Vagina (tissue), 2 donors: ENCODE measurements at regions not wholly inside any gene's neighbourhood (a gene's known extent, or its start where the extent isn't known, plus 50 kb on each side); places are given as distances from the start of the nearest gene placed in this dataset.

Experiments
- DNase-seq, 2 donors: peaks; one replicate each; pipeline ENCODE4 v3.0.0-alpha.2; 2017; ENCODE audit errors: extremely low spot score in 2 of 2
- H3K27ac ChIP-seq: fragments of 200-600 bp; sonication (generic); one replicate; pipeline ENCODE4 v1.5.1; 2019
- H3K27me3 ChIP-seq: fragments of 200-600 bp; sonication (generic); one replicate; pipeline ENCODE4 v1.5.1; 2019
- H3K36me3 ChIP-seq, 2 donors: fragments of 200-600 bp; sonication (generic); one replicate each; pipeline ENCODE4 v1.5.1; 2017 to 2019
- H3K4me1 ChIP-seq: fragments of 200-600 bp; sonication (generic); one replicate; pipeline ENCODE4 v1.5.1; 2019
- H3K4me3 ChIP-seq, 2 donors: fragments of 200-600 bp; sonication (generic); 1 replicate in 1 of 2; 2 replicates in 1 of 2; pipeline ENCODE4 v1.5.1; 2016 to 2019
- H3K9me3 ChIP-seq: fragments of 200-600 bp; sonication (generic); one replicate; pipeline ENCODE4 v1.5.1; 2019
- POLR2A ChIP-seq, 2 donors: fragments of 450-650 bp; IDR thresholded peaks; one replicate each; pipeline ENCODE4 v1.6.1; 2017; ENCODE audit warnings: antibody characterized with exemption in 2 of 2, mild to moderate bottlenecking in 2 of 2, moderate library complexity in 2 of 2
- POLR2AphosphoS5 ChIP-seq, 2 donors: sonication (generic); formaldehyde crosslinking; IDR thresholded peaks; one replicate each; pipeline ENCODE4 v1.9.0; 2017; ENCODE audit warnings: antibody characterized with exemption in 2 of 2, mild to moderate bottlenecking in 2 of 2, low read depth in 1 of 2; ENCODE audit not compliant: insufficient read depth in 1 of 2
- intact Hi-C: fragments of 100-400 bp; cut with DNase I; formaldehyde crosslinking; loops from one replicate; pipeline ENCODE4 v1.15.1; 2023
- TF ChIP-seq, protein P1 (sequence below), 3 experiments: fragments of 450-650 bp in 2 of 3; fragments of 200-600 bp in 1 of 3; sonication (generic) in 1 of 3; IDR thresholded peaks; one replicate each; pipeline ENCODE4 v1.5.1; 2017 to 2019; ENCODE audit warnings: antibody characterized with exemption in 3 of 3, mild to moderate bottlenecking in 2 of 3, moderate library complexity in 2 of 3

- intact Hi-C loops = no loop called here
- Histone ChIP-seq H3K27me3 (no peaks in the 10 kb centered on the region), H3K27ac (no peak overlapping the region), H3K9me3 (no peaks in the 10 kb centered on the region), H3K4me3 (no peak overlapping the region), H3K36me3 (no peaks in the 10 kb centered on the region), H3K4me1 (no peaks in the 10 kb centered on the region)
- TF ChIP-seq, protein P1, sequence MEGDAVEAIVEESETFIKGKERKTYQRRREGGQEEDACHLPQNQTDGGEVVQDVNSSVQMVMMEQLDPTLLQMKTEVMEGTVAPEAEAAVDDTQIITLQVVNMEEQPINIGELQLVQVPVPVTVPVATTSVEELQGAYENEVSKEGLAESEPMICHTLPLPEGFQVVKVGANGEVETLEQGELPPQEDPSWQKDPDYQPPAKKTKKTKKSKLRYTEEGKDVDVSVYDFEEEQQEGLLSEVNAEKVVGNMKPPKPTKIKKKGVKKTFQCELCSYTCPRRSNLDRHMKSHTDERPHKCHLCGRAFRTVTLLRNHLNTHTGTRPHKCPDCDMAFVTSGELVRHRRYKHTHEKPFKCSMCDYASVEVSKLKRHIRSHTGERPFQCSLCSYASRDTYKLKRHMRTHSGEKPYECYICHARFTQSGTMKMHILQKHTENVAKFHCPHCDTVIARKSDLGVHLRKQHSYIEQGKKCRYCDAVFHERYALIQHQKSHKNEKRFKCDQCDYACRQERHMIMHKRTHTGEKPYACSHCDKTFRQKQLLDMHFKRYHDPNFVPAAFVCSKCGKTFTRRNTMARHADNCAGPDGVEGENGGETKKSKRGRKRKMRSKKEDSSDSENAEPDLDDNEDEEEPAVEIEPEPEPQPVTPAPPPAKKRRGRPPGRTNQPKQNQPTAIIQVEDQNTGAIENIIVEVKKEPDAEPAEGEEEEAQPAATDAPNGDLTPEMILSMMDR (IDR thresholded peaks at IDR 0.05) = no peak
- no peak for TF ChIP-seq POLR2AphosphoS5 (IDR thresholded peaks at IDR 0.05; ENCODE audit: insufficient read depth in 1 of 2, low read depth in 1 of 2)
- TF ChIP-seq POLR2A (IDR thresholded peaks at IDR 0.05) = no peak
- no peak for DNase-seq
These were observed 398.2 kb upstream of the CDH2 start for GRCh38 chr18:28575123-28575522.

DNA sequence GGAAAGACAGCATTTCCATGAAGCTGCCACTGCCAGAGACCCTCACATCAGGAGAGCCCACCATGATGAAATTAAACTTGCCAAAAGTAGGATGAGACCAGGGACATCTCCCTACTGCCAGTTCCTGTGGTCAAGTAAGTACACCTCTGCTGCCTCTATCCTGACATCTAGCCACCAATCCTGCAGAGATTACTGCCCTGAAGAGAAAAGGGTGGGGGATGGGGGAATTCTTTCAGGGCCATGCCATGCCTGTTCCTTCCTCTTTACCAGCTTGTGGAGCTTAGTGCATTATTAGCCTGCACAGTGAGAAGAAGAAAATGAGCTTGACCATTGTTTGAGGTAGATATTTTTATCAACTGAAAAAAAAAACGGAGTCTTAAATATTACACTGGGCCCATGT is 397.2 kb upstream of the CDH2 start:
- TF ChIP-seq POLR2A (IDR thresholded peaks at IDR 0.05) = no peak
- TF ChIP-seq, protein P1 (IDR thresholded peaks at IDR 0.05) = no peak
- no peak for TF ChIP-seq POLR2AphosphoS5 (IDR thresholded peaks at IDR 0.05; ENCODE audit: insufficient read depth in 1 of 2, low read depth in 1 of 2)
- Histone ChIP-seq H3K9me3 (no peaks in the 10 kb centered on the region), H3K27ac (no peak overlapping the region), H3K4me3 (no peak overlapping the region), H3K4me1 (no peaks in the 10 kb centered on the region), H3K27me3 (no peaks in the 10 kb centered on the region), H3K36me3 (no peaks in the 10 kb centered on the region)
- intact Hi-C loops = no loop called here
- DNase-seq = no peak

DNA sequence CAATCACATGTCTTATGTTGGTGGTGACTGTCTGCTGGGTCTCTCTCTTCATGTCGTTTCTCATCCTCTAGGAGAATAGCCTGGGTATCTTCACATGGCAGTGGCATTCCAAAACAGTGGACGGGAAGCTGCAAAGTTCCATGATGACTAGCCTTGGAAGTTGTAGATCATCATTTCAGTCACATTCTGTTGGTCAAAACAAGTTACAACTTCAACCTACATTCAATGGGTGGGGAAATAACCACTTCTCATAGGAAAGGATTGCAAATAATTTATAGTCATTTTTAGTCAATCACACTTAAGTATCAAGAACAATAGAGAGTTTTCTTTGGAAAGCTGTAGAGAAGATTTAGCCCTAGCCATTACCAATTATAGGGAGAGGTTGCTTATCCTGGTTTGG is 395.0 kb upstream of the CDH2 start:
- Histone ChIP-seq H3K27ac (no peak overlapping the region), H3K9me3 (no peaks in the 10 kb centered on the region), H3K36me3 (no peaks in the 10 kb centered on the region), H3K4me1 (no peaks in the 10 kb centered on the region), H3K4me3 (no peak overlapping the region), H3K27me3 (no peaks in the 10 kb centered on the region)
- no peak for TF ChIP-seq POLR2AphosphoS5 (IDR thresholded peaks at IDR 0.05; ENCODE audit: insufficient read depth in 1 of 2, low read depth in 1 of 2)
- TF ChIP-seq POLR2A (IDR thresholded peaks at IDR 0.05) = no peak
- TF ChIP-seq, protein P1 (IDR thresholded peaks at IDR 0.05) = no peak
- DNase-seq = no peak
- intact Hi-C loops = no loop called here

DNA sequence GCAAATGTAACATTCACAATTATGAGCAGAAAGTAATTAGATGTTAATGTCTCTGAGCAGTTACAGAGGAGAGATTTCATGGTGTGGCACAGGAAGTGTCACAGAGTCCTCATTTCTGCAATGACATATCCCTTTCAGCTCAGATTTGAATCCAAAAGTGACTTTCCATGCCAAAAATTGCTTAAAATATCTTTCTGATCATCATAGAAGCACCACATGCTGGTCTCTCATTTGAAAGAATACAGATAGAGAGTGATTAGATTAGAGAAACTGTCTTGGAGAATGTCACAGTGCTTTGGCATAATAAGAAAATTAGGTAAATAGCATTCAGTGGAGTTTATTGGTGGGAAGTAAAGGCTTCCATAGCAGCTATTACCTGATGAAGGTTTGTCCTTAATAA is 383.4 kb upstream of the CDH2 start:
- intact Hi-C loops = no loop called here
- no peak for DNase-seq

GRCh38 chr18:28559511-28559910 is 382.6 kb upstream of the CDH2 start:
- Histone ChIP-seq H3K4me1 (no peaks in the 10 kb centered on the region), H3K36me3 (no peaks in the 10 kb centered on the region), H3K27me3 (no peaks in the 10 kb centered on the region), H3K27ac (no peak overlapping the region), H3K4me3 (no peak overlapping the region), H3K9me3 (no peaks in the 10 kb centered on the region)
- TF ChIP-seq, protein P1 (IDR thresholded peaks at IDR 0.05) = no peak
- no peak for TF ChIP-seq POLR2A (IDR thresholded peaks at IDR 0.05)
- no peak for TF ChIP-seq POLR2AphosphoS5 (IDR thresholded peaks at IDR 0.05; ENCODE audit: insufficient read depth in 1 of 2, low read depth in 1 of 2)
- intact Hi-C loops = no loop called here
- no peak for DNase-seq

More for the DNA sequence above, 383.4 kb upstream of the CDH2 start:
- H3K36me3 ChIP-seq = no peaks in the 10 kb centered on the region
- no peak overlapping the region for H3K4me3 ChIP-seq
- no peaks in the 10 kb centered on the region for H3K27me3 ChIP-seq
- no peak overlapping the region for H3K27ac ChIP-seq
- TF ChIP-seq, protein P1 (IDR thresholded peaks at IDR 0.05) = no peak
- TF ChIP-seq POLR2A (IDR thresholded peaks at IDR 0.05) (no peak), POLR2AphosphoS5 (IDR thresholded peaks at IDR 0.05; ENCODE audit: insufficient read depth in 1 of 2, low read depth in 1 of 2) (no peak)
- no peaks in the 10 kb centered on the region for H3K9me3 ChIP-seq
- no peaks in the 10 kb centered on the region for H3K4me1 ChIP-seq
